ENCODE measurements at regions not wholly inside any gene's neighbourhood (a gene's known extent, or its start where the extent isn't known, plus 50 kb on each side); places are given as distances from the start of the nearest gene placed in this dataset.

- TF ChIP-seq GATA2 (IDR thresholded peaks at IDR 0.05; ENCODE audit: low read depth, low read length) (no peak), GATA3 (IDR thresholded peaks at IDR 0.05; ENCODE audit: low read depth, low read length) (no peak)
These were observed 443.9 kb downstream of the TCERG1L start for GRCh38 chr10:130867446-130868194.

Measured in SH-SY5Y (cell line).